CD14-positive monocyte (primary cell): ENCODE measurements at regions not wholly inside any gene's neighbourhood (a gene's known extent, or its start where the extent isn't known, plus 50 kb on each side); places are given as distances from the start of the nearest gene placed in this dataset.

Source experiments
- DNase-seq, 3 donors: peaks; one replicate each; pipeline ENCODE4 v3.0.0-alpha.2; 2011 to 2022
- H2AFZ ChIP-seq: 2 replicates; pipeline ENCODE4 v1.6.0; 2012; ENCODE audit warnings: mild to moderate bottlenecking, low read depth, low read length, inconsistent platforms; ENCODE audit not compliant: insufficient read depth, poor library complexity, severe bottlenecking
- H3K27ac ChIP-seq, 2 donors: 1 replicate in 1 of 2; 2 replicates in 1 of 2; pipeline ENCODE4 v1.5.1; 2012 to 2013; ENCODE audit warnings: low read length in 2 of 2, control low read depth in 1 of 2, inconsistent platforms in 1 of 2, low read depth in 1 of 2, mild to moderate bottlenecking in 1 of 2
- H3K27me3 ChIP-seq, 2 donors: one replicate each; pipeline versions ENCODE4 v1.6.0 to v1.6.1; 2011 to 2013; ENCODE audit warnings: low read length in 2 of 2; ENCODE audit not compliant: control insufficient read depth in 2 of 2, insufficient read depth in 2 of 2
- H3K36me3 ChIP-seq, 2 donors: replicated peaks in 1 of 2; 1 replicate in 1 of 2; 2 replicates in 1 of 2; pipeline versions ENCODE4 v1.5.1 to v1.6.1; 2012 to 2013; ENCODE audit warnings: low read length in 2 of 2, control low read depth in 1 of 2, inconsistent platforms in 1 of 2, mild to moderate bottlenecking in 1 of 2; ENCODE audit not compliant: insufficient read depth in 2 of 2, control insufficient read depth in 1 of 2
- H3K4me1 ChIP-seq, 2 donors: 1 replicate in 1 of 2; 2 replicates in 1 of 2; pipeline versions ENCODE4 v1.5.1 to v1.6.1; 2012 to 2013; ENCODE audit warnings: low read length in 2 of 2, control low read depth in 1 of 2, inconsistent platforms in 1 of 2, mild to moderate bottlenecking in 1 of 2, moderate library complexity in 1 of 2; ENCODE audit not compliant: insufficient read depth in 2 of 2, control insufficient read depth in 1 of 2
- H3K4me2 ChIP-seq: replicated peaks from 2 replicates; pipeline ENCODE3; 2012; ENCODE audit warnings: low read length, moderate library complexity, mild to moderate bottlenecking; ENCODE audit not compliant: poor library complexity, severe bottlenecking; ENCODE audit errors: extremely low read depth
- H3K4me3 ChIP-seq, 3 experiments: fragments of 200-600 bp in 1 of 3; sonication (generic) in 1 of 3; replicated peaks in 1 of 3; 1 replicate in 2 of 3; 2 replicates in 1 of 3; pipeline ENCODE4 v1.5.1; 2011 to 2013; ENCODE audit warnings: low read length in 3 of 3, mild to moderate bottlenecking in 3 of 3, control low read depth in 2 of 3, low read depth in 2 of 3, inconsistent platforms in 1 of 3, moderate library complexity in 1 of 3
- H3K79me2 ChIP-seq: 2 replicates; pipeline ENCODE4 v1.6.0; 2012; ENCODE audit warnings: mild to moderate bottlenecking, control low read depth, inconsistent platforms, low read length, moderate library complexity; ENCODE audit not compliant: insufficient read depth
- H3K9ac ChIP-seq: 2 replicates; pipeline ENCODE4 v1.6.0; 2017; ENCODE audit warnings: low read length, mild to moderate bottlenecking; ENCODE audit not compliant: insufficient read depth, poor library complexity, severe bottlenecking
- H3K9me3 ChIP-seq, 2 donors: replicated peaks in 1 of 2; 1 replicate in 1 of 2; 2 replicates in 1 of 2; pipeline versions ENCODE4 v1.5.1 to v1.6.1; 2012 to 2013; ENCODE audit warnings: low read length in 2 of 2, control low read depth in 1 of 2; ENCODE audit not compliant: control insufficient read depth in 1 of 2, insufficient read depth in 1 of 2
- H4K20me1 ChIP-seq: 2 replicates; pipeline ENCODE4 v1.6.0; 2012; ENCODE audit warnings: mild to moderate bottlenecking, low read length, control low read depth, moderate library complexity; ENCODE audit not compliant: insufficient read depth
- H3K27ac Mint-ChIP-seq, 7 donors: one replicate each; pipeline ENCODE4 v1.8.0; 2020; ENCODE audit warnings: mild to moderate bottlenecking in 7 of 7, mixed read lengths in 7 of 7, moderate library complexity in 6 of 7, inconsistent platforms in 2 of 7
- H3K27me3 Mint-ChIP-seq, 3 donors: one replicate each; pipeline ENCODE4 v1.8.0; 2021 to 2022; ENCODE audit warnings: low read depth in 3 of 3, mild to moderate bottlenecking in 3 of 3, mixed read lengths in 3 of 3, moderate library complexity in 3 of 3, inconsistent platforms in 1 of 3
- H3K36me3 Mint-ChIP-seq, 2 donors: one replicate each; pipeline ENCODE4 v1.8.0; 2020; ENCODE audit warnings: mixed read lengths in 2 of 2, inconsistent platforms in 1 of 2, mild to moderate bottlenecking in 1 of 2
- H3K4me1 Mint-ChIP-seq: one replicate; pipeline ENCODE4 v1.8.0; 2020; ENCODE audit warnings: mild to moderate bottlenecking, mixed read lengths
- H3K4me3 Mint-ChIP-seq, 2 donors: one replicate each; pipeline ENCODE4 v1.8.0; 2020; ENCODE audit warnings: mild to moderate bottlenecking in 2 of 2, mixed read lengths in 2 of 2, moderate library complexity in 1 of 2
- H3K9me3 Mint-ChIP-seq, 7 donors: one replicate each; pipeline ENCODE4 v1.8.0; 2020 to 2022; ENCODE audit warnings: mixed read lengths in 7 of 7, mild to moderate bottlenecking in 6 of 7, moderate library complexity in 6 of 7, inconsistent platforms in 2 of 7
- WGBS: methylation state at CpG from one replicate; pipeline ENCODE4 v1.1.5; 2013; ENCODE audit warnings: missing lambda C conversion rate; ENCODE audit not compliant: insufficient coverage; 5-methylcytosine and 5-hydroxymethylcytosine counted together
- intact Hi-C, 2 donors: fragments of 100-400 bp; cut with micrococcal nuclease; formaldehyde crosslinking; loops; one replicate each; pipeline versions ENCODE4 v1.15.0 to v1.15.1; 2023
- TF ChIP-seq, protein P1 (sequence below): fragments of 200-600 bp; IDR thresholded peaks from one replicate; pipeline ENCODE4 v1.8.0; 2022; ENCODE audit warnings: antibody characterized with exemption, mild to moderate bottlenecking

DNA sequence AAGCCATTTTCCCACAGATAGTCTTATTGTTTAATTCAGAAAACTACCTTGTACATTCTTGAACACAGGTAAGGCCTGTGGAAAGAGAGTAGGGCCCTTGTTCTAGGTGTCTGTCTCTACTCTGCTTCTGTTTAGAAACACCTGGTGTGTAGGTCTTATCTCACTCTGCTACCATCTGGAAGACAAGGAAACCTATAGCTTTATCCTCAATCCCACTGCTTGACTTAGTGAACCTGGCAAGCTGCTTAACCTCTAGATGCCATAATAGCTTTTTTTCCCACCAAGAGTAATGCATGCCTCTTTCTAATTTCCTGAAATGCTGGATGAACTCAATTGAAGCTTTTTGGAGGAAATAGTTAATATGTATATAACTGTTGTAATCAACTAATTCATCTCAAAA, 82.6 kb upstream of the RAP2B start:
- Mint-ChIP-seq H3K27me3 (no peaks in the 10 kb centered on the region), H3K27ac (no peak overlapping the region), H3K9me3 (no peaks in the 10 kb centered on the region), H3K36me3 (no peaks in the 10 kb centered on the region), H3K4me3 (no peak overlapping the region), H3K4me1 (peaks cover 8% of the 10 kb centered on the region)
- no peak for DNase-seq
- Histone ChIP-seq H3K9ac (no peak overlapping the region), H3K27me3 (no peaks in the 10 kb centered on the region), H3K36me3 (no peaks in the 10 kb centered on the region), H2AFZ (no peak overlapping the region), H3K4me2 (no peak overlapping the region), H3K27ac (no peak overlapping the region), H3K9me3 (no peaks in the 10 kb centered on the region), H3K79me2 (no peaks in the 10 kb centered on the region), H4K20me1 (no peaks in the 10 kb centered on the region), H3K4me1 (no peaks in the 10 kb centered on the region), H3K4me3 (no peak overlapping the region)
- intact Hi-C loops = no loop called here
- TF ChIP-seq, protein P1, sequence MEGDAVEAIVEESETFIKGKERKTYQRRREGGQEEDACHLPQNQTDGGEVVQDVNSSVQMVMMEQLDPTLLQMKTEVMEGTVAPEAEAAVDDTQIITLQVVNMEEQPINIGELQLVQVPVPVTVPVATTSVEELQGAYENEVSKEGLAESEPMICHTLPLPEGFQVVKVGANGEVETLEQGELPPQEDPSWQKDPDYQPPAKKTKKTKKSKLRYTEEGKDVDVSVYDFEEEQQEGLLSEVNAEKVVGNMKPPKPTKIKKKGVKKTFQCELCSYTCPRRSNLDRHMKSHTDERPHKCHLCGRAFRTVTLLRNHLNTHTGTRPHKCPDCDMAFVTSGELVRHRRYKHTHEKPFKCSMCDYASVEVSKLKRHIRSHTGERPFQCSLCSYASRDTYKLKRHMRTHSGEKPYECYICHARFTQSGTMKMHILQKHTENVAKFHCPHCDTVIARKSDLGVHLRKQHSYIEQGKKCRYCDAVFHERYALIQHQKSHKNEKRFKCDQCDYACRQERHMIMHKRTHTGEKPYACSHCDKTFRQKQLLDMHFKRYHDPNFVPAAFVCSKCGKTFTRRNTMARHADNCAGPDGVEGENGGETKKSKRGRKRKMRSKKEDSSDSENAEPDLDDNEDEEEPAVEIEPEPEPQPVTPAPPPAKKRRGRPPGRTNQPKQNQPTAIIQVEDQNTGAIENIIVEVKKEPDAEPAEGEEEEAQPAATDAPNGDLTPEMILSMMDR = no peak

DNA sequence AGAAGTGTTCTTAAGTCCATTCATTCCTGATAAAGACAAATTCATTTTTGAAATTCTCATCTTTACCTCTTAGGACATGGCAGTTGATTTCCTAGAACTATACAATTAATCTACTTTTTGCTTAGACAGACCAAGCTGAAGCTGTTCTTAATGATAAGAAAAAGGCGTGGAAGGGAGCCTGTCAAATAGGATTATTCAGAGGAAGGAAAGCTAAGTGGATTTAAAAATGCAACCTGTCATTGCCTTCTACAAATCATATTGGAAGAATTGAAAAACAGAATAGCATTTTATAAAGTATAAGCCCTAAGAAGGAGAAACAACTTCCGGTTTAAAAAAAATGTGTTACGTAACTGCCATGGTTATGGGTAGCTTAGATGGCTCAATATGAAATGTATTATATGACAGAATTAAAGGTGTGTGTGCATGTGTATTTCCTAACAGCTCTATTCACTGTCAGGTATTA, 81.2 kb upstream of the RAP2B start:
- Histone ChIP-seq H3K36me3 (no peaks in the 10 kb centered on the region), H3K79me2 (no peaks in the 10 kb centered on the region), H4K20me1 (no peaks in the 10 kb centered on the region), H3K27me3 (no peaks in the 10 kb centered on the region), H3K4me1 (no peaks in the 10 kb centered on the region), H3K9ac (no peak overlapping the region), H3K4me2 (no peak overlapping the region), H3K4me3 (no peak overlapping the region), H3K27ac (no peak overlapping the region), H2AFZ (no peak overlapping the region), H3K9me3 (no peaks in the 10 kb centered on the region)
- no peak for DNase-seq
- no peaks in the 10 kb centered on the region for H3K27me3 Mint-ChIP-seq
- no peak overlapping the region for H3K4me3 Mint-ChIP-seq
- no peaks in the 10 kb centered on the region for H3K9me3 Mint-ChIP-seq
- WGBS = no CpG with 5 or more reads among the region's 3 CpGs
- no peaks in the 10 kb centered on the region for H3K36me3 Mint-ChIP-seq
- H3K27ac Mint-ChIP-seq = no peak overlapping the region
- peaks cover 6% of the 10 kb centered on the region for H3K4me1 Mint-ChIP-seq
- intact Hi-C loops = no loop called here
- TF ChIP-seq, protein P1 = no peak
